ENCODE measurements at regions not wholly inside any gene's neighbourhood (a gene's known extent, or its start where the extent isn't known, plus 50 kb on each side); places are given as distances from the start of the nearest gene placed in this dataset.

DNA sequence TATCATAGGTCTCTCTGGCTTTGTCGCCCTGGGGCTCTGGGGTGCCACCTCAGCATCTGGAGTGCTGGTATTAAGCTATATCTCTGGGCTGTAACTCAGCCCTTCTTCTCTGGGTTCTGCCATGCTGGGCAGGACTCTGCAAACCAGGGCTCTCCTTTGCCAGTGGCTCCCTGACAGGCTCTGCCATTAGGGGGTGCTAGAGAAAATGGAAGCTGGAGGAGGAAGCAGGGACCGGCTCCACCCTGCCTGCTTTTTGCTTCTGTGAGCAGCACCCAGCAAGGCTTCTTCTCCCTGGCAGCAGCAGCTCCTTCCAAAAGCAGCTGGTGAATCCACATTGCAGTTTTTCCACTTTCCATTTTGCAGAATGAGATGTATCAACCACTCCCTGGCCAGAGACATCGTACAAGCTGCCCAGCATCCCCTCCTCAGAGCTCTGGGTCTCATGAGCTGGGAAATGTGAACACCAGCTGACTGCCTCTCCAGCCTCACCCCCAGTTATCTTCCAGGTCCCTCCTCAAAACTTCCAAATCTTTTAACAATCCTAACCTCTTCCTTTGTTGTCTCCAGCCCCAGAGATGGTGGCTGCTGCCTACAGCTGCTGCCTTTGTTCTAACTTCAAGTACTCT, 165.0 kb downstream of the ABHD5 start:
- TF ChIP-seq POLR2AphosphoS5 (IDR thresholded peaks at IDR 0.05; ENCODE audit: insufficient read depth in 1 of 2, low read depth in 1 of 2) (no peak), POLR2A (IDR thresholded peaks at IDR 0.05) (no peak)
- TF ChIP-seq, protein P1, sequence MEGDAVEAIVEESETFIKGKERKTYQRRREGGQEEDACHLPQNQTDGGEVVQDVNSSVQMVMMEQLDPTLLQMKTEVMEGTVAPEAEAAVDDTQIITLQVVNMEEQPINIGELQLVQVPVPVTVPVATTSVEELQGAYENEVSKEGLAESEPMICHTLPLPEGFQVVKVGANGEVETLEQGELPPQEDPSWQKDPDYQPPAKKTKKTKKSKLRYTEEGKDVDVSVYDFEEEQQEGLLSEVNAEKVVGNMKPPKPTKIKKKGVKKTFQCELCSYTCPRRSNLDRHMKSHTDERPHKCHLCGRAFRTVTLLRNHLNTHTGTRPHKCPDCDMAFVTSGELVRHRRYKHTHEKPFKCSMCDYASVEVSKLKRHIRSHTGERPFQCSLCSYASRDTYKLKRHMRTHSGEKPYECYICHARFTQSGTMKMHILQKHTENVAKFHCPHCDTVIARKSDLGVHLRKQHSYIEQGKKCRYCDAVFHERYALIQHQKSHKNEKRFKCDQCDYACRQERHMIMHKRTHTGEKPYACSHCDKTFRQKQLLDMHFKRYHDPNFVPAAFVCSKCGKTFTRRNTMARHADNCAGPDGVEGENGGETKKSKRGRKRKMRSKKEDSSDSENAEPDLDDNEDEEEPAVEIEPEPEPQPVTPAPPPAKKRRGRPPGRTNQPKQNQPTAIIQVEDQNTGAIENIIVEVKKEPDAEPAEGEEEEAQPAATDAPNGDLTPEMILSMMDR (IDR thresholded peaks at IDR 0.05), result peak in 1 of 3 experiments; percentile 12

All from vagina (tissue), 2 donors.